GM21526 (cell line): ENCODE measurements at regions not wholly inside any gene's neighbourhood (a gene's known extent, or its start where the extent isn't known, plus 50 kb on each side); places are given as distances from the start of the nearest gene placed in this dataset.

ENCODE experiments used
- ATAC-seq: cut with Tn5 transposase; IDR thresholded peaks from one replicate; pipeline ENCODE4 v1.9.1; 2021; ENCODE audit warnings: moderate library complexity; ENCODE audit not compliant: unreplicated experiment, low FRiP score

GRCh38 chr9:18202924-18203323 is 271.0 kb upstream of the ADAMTSL1 start:
- ATAC-seq: no peak

GRCh38 chr9:18207735-18208134 is 266.2 kb upstream of the ADAMTSL1 start:
- no peak for ATAC-seq

- no peak for ATAC-seq
Observed at GRCh38 chr9:18208166-18209059, 265.5 kb upstream of the ADAMTSL1 start.

GRCh38 chr9:18215626-18216025 is 258.3 kb upstream of the ADAMTSL1 start:
- ATAC-seq: no peak

GRCh38 chr9:18216376-18216775 is 257.6 kb upstream of the ADAMTSL1 start:
- ATAC-seq: no peak

- no peak for ATAC-seq
Observed at GRCh38 chr9:18228101-18228500, 245.9 kb upstream of the ADAMTSL1 start.

GRCh38 chr9:18229992-18230676 is 243.8 kb upstream of the ADAMTSL1 start:
- no peak for ATAC-seq

GRCh38 chr9:18233311-18233710 is 240.6 kb upstream of the ADAMTSL1 start:
- ATAC-seq: no peak

GRCh38 chr9:18233776-18234445 is 240.0 kb upstream of the ADAMTSL1 start:
- ATAC-seq: no peak

GRCh38 chr9:18235181-18235908 is 238.6 kb upstream of the ADAMTSL1 start:
- ATAC-seq: no peak

- no peak for ATAC-seq
Observed at GRCh38 chr9:18236336-18236735, 237.6 kb upstream of the ADAMTSL1 start.

- no peak for ATAC-seq
Observed at GRCh38 chr9:18237776-18238175, 236.2 kb upstream of the ADAMTSL1 start.

- no peak for ATAC-seq
Observed at GRCh38 chr9:18238254-18238653, 235.7 kb upstream of the ADAMTSL1 start.

GRCh38 chr9:18238752-18239447 is 235.1 kb upstream of the ADAMTSL1 start:
- no peak for ATAC-seq

- no peak for ATAC-seq
Observed at GRCh38 chr9:18240213-18240612, 233.7 kb upstream of the ADAMTSL1 start.

- ATAC-seq: no peak
Observed at GRCh38 chr9:18245911-18246310, 228.0 kb upstream of the ADAMTSL1 start.

- no peak for ATAC-seq
Observed at GRCh38 chr9:18250053-18250452, 223.9 kb upstream of the ADAMTSL1 start.

GRCh38 chr9:18253950-18254349 is 220.0 kb upstream of the ADAMTSL1 start:
- no peak for ATAC-seq

- ATAC-seq: peak; percentile 96
Observed at GRCh38 chr9:18255158-18255629, 218.8 kb upstream of the ADAMTSL1 start.

- ATAC-seq: no peak
Observed at GRCh38 chr9:18255747-18256146, 218.2 kb upstream of the ADAMTSL1 start.
